Dermis blood vessel endothelial cell (primary cell): ENCODE measurements at regions not wholly inside any gene's neighbourhood (a gene's known extent, or its start where the extent isn't known, plus 50 kb on each side); places are given as distances from the start of the nearest gene placed in this dataset.

Experiments used
- DNase-seq: peaks from one replicate; pipeline ENCODE4 v3.0.0; 2010

DNA sequence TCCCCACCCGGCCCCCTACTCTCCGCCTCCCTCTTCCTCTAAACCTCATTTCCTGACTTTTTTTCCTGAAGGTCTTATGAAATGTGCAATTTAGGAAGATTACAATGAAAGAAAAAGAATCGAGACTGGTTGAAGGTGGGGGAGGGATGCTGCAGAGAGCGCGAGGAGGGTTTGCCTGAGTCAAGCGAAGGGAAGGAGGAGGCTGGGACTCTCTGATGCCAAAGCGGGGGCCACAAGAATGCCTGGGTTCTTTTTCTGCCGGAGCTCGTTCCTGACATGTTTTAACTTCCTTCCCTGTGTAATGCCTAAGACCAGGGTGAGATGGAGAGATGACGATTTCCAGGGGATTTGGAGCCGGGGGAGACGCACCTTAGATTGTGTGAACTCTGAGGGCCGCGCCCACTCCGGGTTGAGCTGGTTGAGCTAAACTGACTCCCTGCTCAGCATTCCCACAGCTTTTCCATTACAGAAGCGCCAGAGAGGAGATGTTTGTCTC, 270.5 kb upstream of the SORL1-AS1 start:
- DNase-seq = peak; percentile 36

DNA sequence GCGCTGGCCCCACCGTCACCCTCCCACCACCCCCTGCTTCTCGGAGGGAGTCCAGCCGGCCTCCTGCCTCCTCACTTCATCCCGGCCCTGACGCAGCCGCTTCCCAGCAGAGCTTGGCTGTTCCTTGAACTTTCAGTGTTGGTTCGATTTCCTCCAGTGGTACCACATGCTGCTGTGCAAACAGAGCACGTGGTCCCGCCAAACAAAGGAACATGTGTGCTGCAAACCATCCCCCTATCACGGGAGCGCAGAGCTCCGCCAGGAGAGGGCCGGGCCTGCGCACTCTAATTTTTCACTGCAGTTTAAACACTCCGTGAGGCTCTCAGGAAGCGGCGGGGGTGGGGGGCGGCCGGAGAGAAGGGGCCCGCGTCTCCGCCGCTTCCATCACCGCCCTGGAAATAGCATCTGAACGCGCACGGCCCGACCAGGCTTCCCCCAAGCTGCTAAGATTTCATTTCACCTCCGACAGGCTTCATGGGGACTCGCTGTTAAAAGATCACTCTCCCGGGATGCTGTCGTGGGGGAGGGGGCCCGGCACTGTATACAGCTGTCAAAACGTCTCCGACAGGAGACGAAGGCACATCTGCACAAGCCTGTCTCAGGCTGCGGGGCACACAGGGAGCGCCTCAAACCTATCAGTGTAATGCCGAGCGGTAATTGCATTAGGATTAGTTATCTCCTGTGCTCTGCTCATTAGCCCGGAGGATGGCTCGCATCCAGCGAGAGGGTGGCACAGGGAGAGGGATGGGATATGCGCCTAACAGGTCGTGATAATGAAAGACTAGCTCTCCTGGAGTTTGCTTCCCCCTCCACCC, 269.9 kb upstream of the SORL1-AS1 start:
- DNase-seq = peak; percentile 83

DNA sequence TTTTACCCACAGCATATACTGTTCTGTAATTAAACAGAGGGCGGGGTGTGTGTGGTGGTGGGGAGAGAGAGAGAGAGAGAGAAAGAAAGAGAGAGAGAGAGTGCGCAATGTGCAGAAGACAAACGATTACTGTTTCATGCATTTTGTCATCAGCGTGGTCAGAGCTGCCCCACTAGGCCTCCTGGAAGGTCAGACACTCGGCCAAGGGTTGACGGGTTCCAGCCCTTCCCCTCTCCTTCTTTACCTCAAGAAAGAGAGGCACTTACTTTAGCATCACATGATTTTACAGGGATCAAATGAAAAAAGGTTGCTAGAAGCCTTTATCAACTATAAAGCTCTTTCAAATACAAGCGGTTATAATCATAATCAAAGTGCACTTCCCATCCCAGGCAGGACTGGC, 269.2 kb upstream of the SORL1-AS1 start:
- DNase-seq = no peak

DNA sequence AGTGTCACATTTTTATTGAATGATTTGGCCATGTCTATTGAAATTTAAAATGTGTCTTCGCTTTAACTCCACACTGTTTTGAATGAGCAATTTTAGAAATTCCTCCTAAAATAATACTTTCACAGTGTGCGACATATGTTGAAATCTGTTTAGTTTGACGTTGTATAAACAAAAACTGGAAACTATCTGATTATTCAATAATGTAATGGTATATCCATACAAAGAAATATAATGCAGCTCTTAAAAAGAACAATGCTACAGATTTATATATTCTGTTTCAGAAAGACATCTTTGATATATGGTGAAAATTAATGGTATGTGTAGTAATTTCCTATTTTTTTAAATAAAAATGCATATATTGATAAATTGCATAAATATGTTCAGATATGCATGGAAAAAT, 268.7 kb upstream of the SORL1-AS1 start:
- DNase-seq = no peak

DNA sequence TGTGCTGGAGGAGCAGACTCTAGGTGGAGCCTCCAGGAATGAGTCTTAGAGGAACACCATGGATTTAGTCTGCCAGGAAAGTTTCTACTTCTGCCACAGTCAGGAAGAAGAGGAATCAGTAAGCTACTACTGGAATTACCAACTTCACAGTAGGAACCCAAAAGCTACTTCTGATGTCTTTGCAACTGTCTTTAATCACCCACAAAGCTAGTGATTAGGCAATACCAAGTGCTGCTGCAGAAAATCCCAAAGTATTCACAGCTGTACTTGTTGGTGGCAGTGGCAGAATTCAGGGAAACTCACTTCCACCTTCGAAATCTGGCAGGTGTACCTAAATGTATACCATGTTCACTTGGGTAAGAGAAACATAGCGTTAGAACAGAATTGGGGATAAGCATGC, 264.5 kb upstream of the SORL1-AS1 start:
- DNase-seq = no peak

DNA sequence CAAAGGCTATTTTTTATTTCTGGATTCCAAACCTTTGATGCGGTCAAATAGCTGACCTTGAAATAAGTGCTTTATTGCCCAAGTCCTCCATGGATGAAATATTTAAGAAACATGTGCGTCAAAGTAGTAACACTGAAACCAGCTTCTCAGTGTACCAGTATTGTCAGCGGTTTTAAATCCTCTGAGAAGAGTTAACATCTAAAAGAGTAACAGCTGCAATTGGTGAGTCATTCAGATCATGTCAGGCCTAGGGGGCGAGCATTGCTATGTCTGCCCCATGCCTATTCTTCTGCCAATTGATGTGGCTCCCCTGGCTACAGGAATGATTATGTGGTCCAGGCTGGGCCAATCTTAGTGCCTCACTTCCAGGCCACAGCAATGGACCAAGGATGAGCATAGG, 263.3 kb upstream of the SORL1-AS1 start:
- DNase-seq = no peak

DNA sequence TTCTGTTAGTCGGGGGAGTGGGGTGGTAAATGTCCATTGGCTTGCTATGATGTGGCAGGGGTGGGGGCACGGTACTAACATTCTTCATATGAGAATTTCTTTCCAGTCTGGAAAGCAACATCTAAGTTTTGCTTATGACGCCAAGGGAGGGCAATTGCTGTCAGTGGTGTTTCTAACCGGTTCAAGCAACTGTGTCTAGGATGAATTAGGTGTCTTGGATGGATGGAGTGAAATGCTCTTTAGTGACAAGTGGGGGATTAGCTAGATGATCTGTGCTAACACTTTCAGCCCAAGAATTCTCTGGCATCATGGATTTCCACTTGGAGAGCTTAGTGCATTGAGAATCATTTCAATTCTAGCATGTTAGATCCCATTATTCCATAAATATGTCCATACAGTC, 262.6 kb upstream of the SORL1-AS1 start:
- no peak for DNase-seq

DNA sequence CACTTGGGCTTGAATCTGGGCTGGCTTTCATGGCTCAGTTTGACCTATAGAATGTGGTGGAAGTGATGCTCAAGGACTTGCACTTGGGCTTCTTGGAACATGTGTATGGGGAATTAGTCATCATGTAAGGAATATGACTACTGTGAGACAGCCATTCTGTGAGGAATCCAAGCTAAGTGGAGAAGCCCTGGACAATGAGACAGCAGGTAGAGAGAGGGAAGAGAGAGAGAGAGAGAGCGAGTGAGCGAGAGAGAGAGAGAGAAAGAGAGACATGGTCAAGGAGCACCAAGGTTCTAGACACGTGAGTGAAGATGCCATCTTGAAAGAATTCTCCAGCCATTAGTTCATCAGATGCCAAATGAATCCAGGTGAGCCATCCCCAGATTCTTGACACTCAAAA, 261.6 kb upstream of the SORL1-AS1 start:
- no peak for DNase-seq

DNA sequence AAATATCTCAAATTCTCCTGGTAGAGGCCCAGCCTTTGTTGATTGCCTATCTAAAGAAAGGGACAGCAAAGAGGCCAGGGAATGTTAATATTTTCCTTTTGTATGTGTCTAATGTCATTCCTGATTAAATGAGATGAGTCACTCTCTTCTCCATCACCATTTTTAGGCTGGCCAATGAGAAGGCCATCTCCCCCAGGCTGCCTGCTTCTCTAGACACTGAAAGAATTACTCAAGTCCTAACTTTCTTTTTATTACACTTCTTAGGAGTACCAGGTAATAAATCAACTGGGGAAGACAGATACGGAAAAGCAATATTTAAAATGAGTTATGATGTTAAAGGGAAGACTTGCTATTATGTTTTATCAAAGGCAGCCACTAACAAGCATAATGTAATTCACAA, 259.2 kb upstream of the SORL1-AS1 start:
- no peak for DNase-seq

DNA sequence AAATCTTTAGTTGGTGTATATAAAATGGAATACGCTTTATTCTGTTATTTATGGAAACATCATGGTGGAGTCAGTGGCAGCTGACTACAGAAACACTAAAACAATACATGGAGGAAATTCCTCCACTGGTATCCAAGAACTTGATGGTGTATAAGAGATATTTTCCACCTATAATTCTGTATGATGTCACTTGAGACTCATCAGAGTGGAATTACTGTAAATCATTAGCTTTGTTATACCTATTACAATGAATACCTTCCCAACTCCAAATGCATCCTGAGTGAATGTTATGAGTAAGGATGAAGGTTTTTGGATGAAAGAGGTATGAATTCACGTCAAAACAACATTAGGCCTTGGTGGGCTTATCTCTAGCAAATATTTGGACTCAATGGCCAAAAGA, 258.5 kb upstream of the SORL1-AS1 start:
- DNase-seq = no peak

DNA sequence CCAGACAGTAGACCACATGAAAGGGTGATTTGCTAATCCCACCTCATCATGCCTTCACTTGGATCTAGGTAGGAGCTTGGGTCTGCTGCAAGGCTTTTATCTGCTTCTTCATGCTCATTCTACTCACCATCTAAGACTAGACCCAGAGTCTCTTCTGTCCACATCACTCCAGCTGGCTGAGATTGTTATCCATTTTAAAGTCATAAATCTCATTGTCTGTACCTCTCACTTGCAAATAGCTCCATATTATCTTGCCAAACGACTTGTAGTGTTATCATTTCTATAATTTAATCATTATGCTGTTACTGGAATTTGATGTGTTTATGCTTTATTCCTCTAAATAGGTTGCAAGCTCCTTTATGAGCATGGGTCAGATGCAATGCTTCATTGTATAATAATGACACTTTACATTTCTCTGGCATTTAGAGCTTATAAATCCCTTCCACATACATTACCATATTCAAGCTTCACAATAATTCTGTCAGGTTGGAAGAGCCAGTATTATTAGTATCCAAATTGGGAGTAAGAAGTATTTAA, 254.2 kb upstream of the SORL1-AS1 start:
- no peak for DNase-seq

DNA sequence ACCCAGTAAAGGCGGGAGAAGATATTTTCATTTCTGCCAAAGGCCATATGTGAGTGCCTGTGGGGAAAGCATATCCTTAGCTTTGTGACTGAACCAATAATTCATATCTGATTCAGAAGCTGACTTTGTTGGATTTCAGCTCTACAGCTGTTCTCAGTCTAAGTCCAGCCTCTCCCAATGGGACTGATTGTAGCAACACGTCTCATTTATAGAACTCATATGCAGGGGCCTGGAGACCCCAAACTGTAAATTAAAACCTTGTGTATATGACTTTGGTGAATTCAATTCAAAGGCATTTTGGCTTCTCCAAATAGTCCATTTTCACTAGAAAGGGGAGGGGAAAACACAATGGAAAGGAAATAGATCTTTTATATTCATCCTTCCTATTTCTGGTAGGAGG, 250.4 kb upstream of the SORL1-AS1 start:
- DNase-seq = no peak

DNA sequence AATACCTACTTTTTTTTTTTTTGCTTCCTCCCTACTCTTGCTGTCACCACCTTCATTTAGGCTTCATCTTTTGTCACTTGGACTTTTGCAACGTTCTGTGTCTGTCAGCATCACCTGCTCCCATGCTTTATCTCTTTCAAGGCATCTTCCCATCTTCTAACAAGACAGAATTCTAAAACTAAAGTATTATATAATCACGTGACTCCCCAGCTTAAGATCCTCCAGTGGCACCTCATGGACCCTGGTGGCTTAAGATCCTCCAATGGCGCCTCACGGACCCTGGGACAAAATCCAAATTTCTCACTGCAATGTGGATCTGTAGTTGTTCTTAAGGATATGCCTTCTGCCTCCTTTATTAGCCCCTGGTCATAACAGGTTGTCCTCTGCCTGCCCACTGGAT, 248.2 kb upstream of the SORL1-AS1 start:
- DNase-seq = no peak

DNA sequence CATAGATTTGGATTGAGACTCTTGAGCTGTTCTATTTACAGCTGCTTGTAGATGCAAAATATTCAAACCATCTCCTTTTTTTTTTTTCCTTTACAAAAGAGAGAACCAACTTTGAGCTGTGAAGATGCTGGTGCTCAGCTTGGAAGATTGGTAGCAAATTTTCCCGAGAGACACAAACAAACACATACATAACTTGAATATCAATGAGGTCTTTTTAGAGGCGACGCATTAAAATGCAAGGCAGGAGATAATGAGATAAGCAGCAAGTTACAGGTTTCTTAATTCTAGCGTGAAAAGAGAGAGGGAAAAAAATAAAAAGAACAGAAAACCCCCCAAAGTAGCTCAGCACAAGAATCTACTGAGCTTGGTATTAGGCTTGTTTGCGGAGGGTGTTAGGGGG, 247.0 kb upstream of the SORL1-AS1 start:
- no peak for DNase-seq

DNA sequence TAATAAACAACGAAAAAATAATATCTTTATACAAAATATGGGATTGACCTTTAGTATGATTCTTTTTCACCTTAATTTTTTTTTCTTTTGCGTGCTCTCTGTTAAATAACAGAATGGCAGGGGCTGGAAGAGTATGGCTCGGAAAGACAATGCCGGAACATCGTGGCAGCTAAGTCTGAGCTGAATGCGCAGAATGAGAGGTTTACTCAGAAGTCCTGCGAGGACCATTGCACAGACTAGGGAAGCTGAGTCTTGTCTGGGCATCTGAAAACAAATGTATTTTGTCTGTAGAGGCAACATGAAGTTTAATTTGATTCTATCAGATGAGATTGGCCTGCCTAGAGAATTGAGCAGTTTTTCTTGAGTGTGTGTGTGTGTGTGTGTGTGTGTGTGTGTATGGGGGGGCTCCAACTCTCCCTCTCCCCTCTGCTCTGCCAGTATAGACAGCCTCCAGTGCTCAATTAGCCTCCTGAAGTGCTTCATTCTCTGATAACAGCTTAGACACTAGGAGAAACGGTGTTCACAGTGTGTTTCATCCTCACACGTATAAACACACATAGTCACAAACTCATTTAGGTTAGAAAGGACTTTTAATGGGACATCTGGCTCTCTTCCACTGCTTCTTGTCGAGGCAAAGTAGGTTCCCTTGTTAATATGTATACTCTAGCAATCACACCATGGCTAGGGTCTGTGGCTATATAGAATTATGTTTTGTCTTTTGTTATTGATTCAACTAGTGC, 244.3 kb upstream of the SORL1-AS1 start:
- DNase-seq = no peak

DNA sequence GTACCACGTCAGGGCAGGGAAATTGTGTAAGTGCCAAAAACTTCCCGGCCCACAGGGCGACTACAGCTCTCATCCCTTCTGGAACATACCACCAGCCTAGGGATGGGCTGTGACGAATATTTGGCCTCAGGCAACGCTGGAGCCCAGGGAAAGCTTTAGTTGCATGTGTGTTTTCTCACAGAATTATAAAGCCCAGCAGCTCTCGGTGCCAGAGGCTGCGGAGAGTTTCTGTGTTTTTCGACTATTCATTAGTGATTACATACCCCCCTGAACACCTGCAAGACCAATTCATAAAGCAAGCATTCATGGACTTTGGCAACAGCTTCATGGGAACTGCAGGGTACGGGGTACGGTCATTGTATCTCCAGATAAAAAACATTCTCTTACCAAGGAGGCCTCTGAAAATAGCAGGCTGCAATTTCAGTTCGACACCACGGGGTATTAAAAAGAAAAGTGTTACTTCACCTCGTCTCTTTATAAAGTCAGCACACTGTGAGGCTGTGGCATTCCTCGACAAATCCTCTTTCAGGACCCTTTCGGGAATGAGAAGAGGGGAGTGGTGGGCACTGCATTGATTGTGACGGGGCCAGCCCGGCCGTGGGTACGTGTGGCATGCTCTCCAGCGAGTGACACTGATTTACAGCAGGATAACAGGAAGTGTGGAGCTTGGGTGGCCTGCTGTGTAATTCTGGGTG, 243.6 kb upstream of the SORL1-AS1 start:
- no peak for DNase-seq

DNA sequence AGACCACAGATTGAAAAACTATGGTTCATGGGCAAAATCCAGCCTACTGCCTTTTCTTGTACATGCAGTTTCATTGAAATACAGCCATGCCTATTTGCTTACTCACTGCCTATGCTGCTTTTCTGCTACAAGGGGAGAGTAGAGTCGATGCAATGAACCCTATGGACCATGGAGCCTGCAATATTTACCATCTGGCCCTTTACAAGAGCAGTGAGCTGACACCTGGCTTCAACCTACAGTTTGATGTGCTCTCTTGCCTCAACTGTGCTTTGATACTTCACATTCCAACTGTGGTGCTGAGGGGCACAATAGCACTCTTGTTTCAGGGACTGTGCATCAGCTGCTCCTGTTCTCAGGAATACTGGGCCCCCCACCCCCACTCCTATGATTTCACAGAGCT, 239.5 kb upstream of the SORL1-AS1 start:
- DNase-seq = no peak

DNA sequence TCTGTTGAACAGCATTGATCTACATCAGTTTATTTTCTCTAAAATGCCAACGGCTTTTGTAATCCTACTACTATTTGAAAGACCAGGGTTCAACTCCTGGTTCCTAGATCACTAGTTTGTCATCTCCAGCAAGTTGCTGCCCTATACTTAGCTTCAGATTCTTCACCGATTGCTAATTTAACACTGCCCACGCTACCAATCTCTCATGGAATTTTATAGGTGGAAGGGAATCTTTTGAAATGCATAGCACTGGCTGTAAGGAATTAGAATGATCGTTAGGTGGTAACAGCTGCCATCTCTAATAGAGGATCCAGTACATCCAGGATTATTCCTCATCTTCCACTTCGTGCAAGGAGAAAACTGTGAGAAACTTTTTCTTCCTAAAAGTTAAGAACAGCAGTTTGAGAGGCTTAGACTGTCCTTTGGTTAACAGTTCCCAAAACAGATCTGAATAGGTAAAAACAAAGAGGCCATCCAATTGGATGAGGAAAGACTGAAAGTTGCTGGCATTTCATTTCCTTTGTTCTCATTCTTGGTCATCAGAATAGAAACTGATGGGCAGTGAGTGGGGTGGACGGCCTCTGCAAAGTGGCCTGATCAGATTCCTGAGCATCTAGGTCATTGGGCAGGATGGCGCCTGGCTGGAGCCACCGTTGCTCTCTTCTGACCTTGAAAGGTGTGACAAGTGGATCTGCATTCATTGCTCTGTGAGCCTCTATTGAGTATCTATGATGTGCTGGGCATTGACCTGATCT, 236.3 kb upstream of the SORL1-AS1 start:
- no peak for DNase-seq

DNA sequence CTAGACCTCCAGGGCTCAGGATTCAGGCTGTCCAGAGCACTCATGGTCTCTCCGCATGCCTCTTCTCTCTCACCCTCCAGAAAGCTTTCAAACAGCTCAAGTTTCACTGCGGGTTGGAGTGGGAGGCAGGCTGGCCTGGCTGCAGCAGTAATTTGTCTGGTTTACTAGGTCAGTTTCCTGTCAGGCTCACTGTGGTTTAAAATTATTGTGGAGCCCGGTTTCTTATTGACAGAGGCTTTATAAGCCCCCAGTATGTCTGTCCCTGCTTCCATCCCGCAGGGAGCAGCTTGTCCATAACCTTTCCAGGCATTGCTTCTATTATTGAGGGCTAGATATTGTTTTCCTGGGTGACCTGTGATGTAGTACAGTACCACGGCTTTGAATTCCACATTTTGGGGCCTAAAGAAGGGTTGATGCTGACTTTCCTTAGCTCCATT, 235.3 kb upstream of the SORL1-AS1 start:
- DNase-seq = no peak

DNA sequence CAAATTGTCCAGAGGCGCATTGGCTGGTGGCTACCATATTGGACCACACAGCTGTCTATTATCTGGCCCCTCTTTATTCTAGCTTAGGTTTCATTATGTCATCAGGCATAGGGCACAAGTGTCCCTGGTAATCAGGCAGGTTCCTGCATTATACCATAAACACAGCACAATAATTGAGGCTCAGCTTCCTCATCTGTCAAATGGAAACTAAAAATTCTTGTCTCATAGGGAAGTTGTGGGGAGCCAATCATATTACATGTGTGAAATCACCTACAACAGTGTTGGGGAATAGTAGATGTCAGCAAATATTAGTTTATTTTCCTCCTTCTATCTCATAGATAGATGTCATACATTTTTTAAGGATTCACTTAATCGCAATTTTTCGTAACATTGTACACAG, 231.0 kb upstream of the SORL1-AS1 start:
- DNase-seq = no peak
